ENCODE measurements at regions not wholly inside any gene's neighbourhood (a gene's known extent, or its start where the extent isn't known, plus 50 kb on each side); places are given as distances from the start of the nearest gene placed in this dataset.

GRCh38 chr5:101675510-101676219 is 620.4 kb downstream of the SLCO4C1 start:
- no peak for TF ChIP-seq CTCF (conservative IDR thresholded peaks at IDR 0.05)
- no peak overlapping the region for H3K27ac ChIP-seq

- no peak for TF ChIP-seq CTCF (conservative IDR thresholded peaks at IDR 0.05)
- H3K27ac ChIP-seq = no peak overlapping the region
Observed at GRCh38 chr5:101673120-101673519, 623.0 kb downstream of the SLCO4C1 start.

- no peak for TF ChIP-seq CTCF (conservative IDR thresholded peaks at IDR 0.05)
- H3K27ac ChIP-seq = no peak overlapping the region
Observed at GRCh38 chr5:101664071-101664791, 631.9 kb downstream of the SLCO4C1 start.

GRCh38 chr5:101663543-101663942 is 632.5 kb downstream of the SLCO4C1 start:
- no peak for TF ChIP-seq CTCF (conservative IDR thresholded peaks at IDR 0.05)
- no peak overlapping the region for H3K27ac ChIP-seq

- TF ChIP-seq CTCF (conservative IDR thresholded peaks at IDR 0.05) = no peak
Observed at GRCh38 chr5:101662263-101662662, 633.8 kb downstream of the SLCO4C1 start.

GRCh38 chr5:101658433-101658832 is 637.7 kb downstream of the SLCO4C1 start:
- no peak overlapping the region for H3K27ac ChIP-seq
- TF ChIP-seq CTCF (conservative IDR thresholded peaks at IDR 0.05) = no peak

More at GRCh38 chr5:101662263-101662662, 633.8 kb downstream of the SLCO4C1 start:
- no peak overlapping the region for H3K27ac ChIP-seq

GRCh38 chr5:101653996-101654395 is 642.1 kb downstream of the SLCO4C1 start:
- H3K27ac ChIP-seq = no peak overlapping the region
- no peak for TF ChIP-seq CTCF (conservative IDR thresholded peaks at IDR 0.05)

Data from VCaP (cell line).